OCI-LY1 (cell line): ENCODE measurements at regions not wholly inside any gene's neighbourhood (a gene's known extent, or its start where the extent isn't known, plus 50 kb on each side); places are given as distances from the start of the nearest gene placed in this dataset.

Source experiments
- H2AFZ ChIP-seq: fragments of 200-600 bp; sonication (generic), shearing (Covaris generic); 2 replicates; pipeline ENCODE4 v1.6.0; 2014; ENCODE audit warnings: antibody characterized with exemption, mild to moderate bottlenecking, low read length
- H3F3A ChIP-seq: fragments of 200-600 bp; sonication (generic), shearing (Covaris generic); 2 replicates; pipeline ENCODE4 v1.6.0; 2014; ENCODE audit warnings: mild to moderate bottlenecking, antibody characterized with exemption, low read length, moderate library complexity; ENCODE audit not compliant: insufficient read depth
- H3K27ac ChIP-seq: fragments of 200-600 bp; sonication (generic); 2 replicates; pipeline ENCODE4 v1.5.1; 2014; ENCODE audit warnings: low read length, mixed run types, mild to moderate bottlenecking, low read depth; ENCODE audit not compliant: poor library complexity, severe bottlenecking
- H3K27me3 ChIP-seq: fragments of 200-600 bp; sonication (generic); 2 replicates; pipeline ENCODE4 v1.6.0; 2014; ENCODE audit warnings: antibody characterized with exemption, mild to moderate bottlenecking, low read length, moderate library complexity; ENCODE audit not compliant: insufficient read depth
- H3K36me3 ChIP-seq: fragments of 200-600 bp; sonication (generic); 2 replicates; pipeline ENCODE4 v1.6.1; 2014; ENCODE audit warnings: mild to moderate bottlenecking, antibody characterized with exemption, low read length, moderate library complexity, mixed read lengths; ENCODE audit not compliant: insufficient read depth
- H3K4me1 ChIP-seq: fragments of 200-600 bp; sonication (generic); 2 replicates; pipeline ENCODE4 v1.5.1; 2014; ENCODE audit warnings: mild to moderate bottlenecking, low read length, moderate library complexity; ENCODE audit not compliant: insufficient read depth, severe bottlenecking
- H3K4me2 ChIP-seq: fragments of 200-600 bp; sonication (generic), shearing (Covaris generic); 2 replicates; pipeline ENCODE4 v1.6.1; 2014; ENCODE audit warnings: low read length
- H3K4me3 ChIP-seq: fragments of 200-600 bp; sonication (generic); 2 replicates; pipeline ENCODE4 v1.5.1; 2014; ENCODE audit warnings: low read length, low read depth, mild to moderate bottlenecking, mixed read lengths; ENCODE audit not compliant: poor library complexity, severe bottlenecking
- H3K79me2 ChIP-seq: fragments of 200-600 bp; shearing (Covaris generic); 2 replicates; pipeline ENCODE4 v1.6.1; 2016; ENCODE audit warnings: mixed run types, low read length, mixed read lengths; ENCODE audit not compliant: insufficient read depth
- H3K9ac ChIP-seq: fragments of 200-600 bp; sonication (generic), shearing (Covaris generic); 2 replicates; pipeline ENCODE4 v1.6.1; 2014; ENCODE audit warnings: mild to moderate bottlenecking, low read length, mixed read lengths
- H3K9me2 ChIP-seq: fragments of 200-600 bp; sonication (generic), shearing (Covaris generic); 2 replicates; pipeline ENCODE4 v1.6.1; 2014; ENCODE audit warnings: low read depth, mild to moderate bottlenecking, low read length, mixed read lengths
- H3K9me3 ChIP-seq: fragments of 200-600 bp; shearing (Covaris generic); 2 replicates; pipeline ENCODE4 v1.6.1; 2014; ENCODE audit warnings: low read length, mixed read lengths
- H4K20me1 ChIP-seq: fragments of 200-600 bp; sonication (generic), shearing (Covaris generic); 2 replicates; pipeline ENCODE4 v1.6.0; 2016; ENCODE audit warnings: mild to moderate bottlenecking, low read length; ENCODE audit not compliant: insufficient read depth
- EZH2 ChIP-seq: fragments of 200-600 bp; sonication (generic), shearing (Covaris generic); IDR thresholded peaks from 2 replicates; pipeline ENCODE4 v1.8.0; 2017; ENCODE audit warnings: borderline replicate concordance, mixed run types, mild to moderate bottlenecking, antibody characterized with exemption, low read length, moderate library complexity, mixed read lengths
- TF ChIP-seq, protein P1 (sequence below): fragments of 200-600 bp; sonication (generic), shearing (Covaris generic); IDR thresholded peaks from 2 replicates; pipeline ENCODE4 v1.5.1; 2017; ENCODE audit warnings: mild to moderate bottlenecking, antibody characterized with exemption, low read length, moderate library complexity, mixed read lengths

DNA sequence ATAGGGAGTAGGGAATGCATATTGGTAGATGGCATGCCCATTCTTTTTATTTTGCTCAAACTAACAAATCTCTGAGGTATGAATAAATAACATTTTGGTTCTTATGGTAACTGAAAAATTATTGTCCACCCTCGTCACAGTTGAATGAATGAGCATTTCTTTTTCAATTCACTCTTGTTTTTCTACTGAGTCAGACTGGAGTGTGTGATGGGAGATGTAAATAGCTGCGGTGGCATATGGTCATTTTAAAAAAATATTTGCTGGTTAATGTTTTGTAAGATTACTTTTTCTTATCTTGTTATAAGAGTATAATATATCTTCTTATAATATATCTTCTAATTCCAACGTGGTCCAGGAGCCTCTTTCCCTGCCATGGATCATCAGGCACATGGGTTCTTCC, 586.5 kb downstream of the SLITRK5 start:
- Histone ChIP-seq H2AFZ (no peak overlapping the region), H3K4me3 (no peak overlapping the region), H3K79me2 (no peaks in the 10 kb centered on the region), H3F3A (no peaks in the 10 kb centered on the region), H3K9me3 (no peaks in the 10 kb centered on the region), H4K20me1 (no peaks in the 10 kb centered on the region), H3K36me3 (no peaks in the 10 kb centered on the region), H3K27me3 (no peaks in the 10 kb centered on the region), H3K4me2 (no peak overlapping the region), H3K27ac (no peak overlapping the region), H3K9me2 (no peaks in the 10 kb centered on the region), H3K9ac (no peak overlapping the region), H3K4me1 (no peaks in the 10 kb centered on the region)
- TF ChIP-seq, protein P1, sequence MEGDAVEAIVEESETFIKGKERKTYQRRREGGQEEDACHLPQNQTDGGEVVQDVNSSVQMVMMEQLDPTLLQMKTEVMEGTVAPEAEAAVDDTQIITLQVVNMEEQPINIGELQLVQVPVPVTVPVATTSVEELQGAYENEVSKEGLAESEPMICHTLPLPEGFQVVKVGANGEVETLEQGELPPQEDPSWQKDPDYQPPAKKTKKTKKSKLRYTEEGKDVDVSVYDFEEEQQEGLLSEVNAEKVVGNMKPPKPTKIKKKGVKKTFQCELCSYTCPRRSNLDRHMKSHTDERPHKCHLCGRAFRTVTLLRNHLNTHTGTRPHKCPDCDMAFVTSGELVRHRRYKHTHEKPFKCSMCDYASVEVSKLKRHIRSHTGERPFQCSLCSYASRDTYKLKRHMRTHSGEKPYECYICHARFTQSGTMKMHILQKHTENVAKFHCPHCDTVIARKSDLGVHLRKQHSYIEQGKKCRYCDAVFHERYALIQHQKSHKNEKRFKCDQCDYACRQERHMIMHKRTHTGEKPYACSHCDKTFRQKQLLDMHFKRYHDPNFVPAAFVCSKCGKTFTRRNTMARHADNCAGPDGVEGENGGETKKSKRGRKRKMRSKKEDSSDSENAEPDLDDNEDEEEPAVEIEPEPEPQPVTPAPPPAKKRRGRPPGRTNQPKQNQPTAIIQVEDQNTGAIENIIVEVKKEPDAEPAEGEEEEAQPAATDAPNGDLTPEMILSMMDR, result no peak
- TF ChIP-seq EZH2, result no peak

DNA sequence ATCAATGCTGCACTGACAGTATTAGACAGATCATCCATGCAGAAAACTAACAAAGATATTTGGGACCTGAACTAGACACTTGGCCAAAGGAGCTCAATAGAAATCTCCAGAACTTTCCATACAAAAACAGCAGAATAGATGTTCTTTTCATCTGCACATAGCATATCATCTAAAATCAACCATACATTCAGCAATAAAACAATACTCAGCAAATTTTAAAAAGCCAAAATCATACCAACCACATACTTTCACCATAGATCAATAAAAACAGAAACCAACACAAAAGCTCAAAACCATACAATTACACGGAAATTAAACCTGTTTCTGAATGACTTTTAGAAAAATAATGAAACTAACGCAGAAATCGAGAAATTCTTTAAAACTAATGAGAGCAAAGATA, 592.6 kb downstream of the SLITRK5 start:
- Histone ChIP-seq H3K9me3 (no peaks in the 10 kb centered on the region), H3F3A (no peaks in the 10 kb centered on the region), H3K9me2 (no peaks in the 10 kb centered on the region), H3K4me1 (no peaks in the 10 kb centered on the region), H3K4me3 (no peak overlapping the region), H4K20me1 (no peaks in the 10 kb centered on the region), H3K36me3 (no peaks in the 10 kb centered on the region), H3K79me2 (no peaks in the 10 kb centered on the region), H2AFZ (no peak overlapping the region), H3K27ac (no peak overlapping the region), H3K27me3 (no peaks in the 10 kb centered on the region), H3K9ac (no peak overlapping the region), H3K4me2 (no peak overlapping the region)
- TF ChIP-seq EZH2, result no peak
- TF ChIP-seq, protein P1, result no peak

DNA sequence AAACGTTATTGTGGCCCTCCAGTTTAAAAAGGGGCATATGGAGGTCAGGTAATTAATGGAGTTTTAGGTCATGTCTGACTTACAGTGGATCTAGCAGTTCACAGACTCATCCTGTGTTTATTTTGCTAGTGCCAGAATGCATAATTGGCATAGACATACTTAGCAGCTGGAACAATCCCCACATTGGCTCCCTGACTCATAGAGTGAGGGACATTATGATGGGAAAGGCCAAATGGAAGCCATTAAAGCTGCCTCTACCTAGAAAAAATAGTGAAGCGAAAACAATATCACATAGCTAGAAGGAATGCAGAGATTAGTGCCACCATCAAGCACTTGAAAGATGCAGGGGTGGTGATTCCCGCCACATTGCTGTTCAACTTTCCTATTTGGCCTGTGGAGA, 610.7 kb downstream of the SLITRK5 start:
- Histone ChIP-seq H3K27ac (no peak overlapping the region), H3K36me3 (no peaks in the 10 kb centered on the region), H3K9me2 (no peaks in the 10 kb centered on the region), H3K27me3 (no peaks in the 10 kb centered on the region), H3F3A (no peaks in the 10 kb centered on the region), H3K9me3 (no peaks in the 10 kb centered on the region), H4K20me1 (no peaks in the 10 kb centered on the region), H3K9ac (no peak overlapping the region), H3K4me3 (no peak overlapping the region), H3K4me2 (no peak overlapping the region), H3K4me1 (no peaks in the 10 kb centered on the region), H3K79me2 (no peaks in the 10 kb centered on the region), H2AFZ (no peak overlapping the region)
- TF ChIP-seq, protein P1, result no peak
- TF ChIP-seq EZH2, result no peak
